Mammary epithelial cell (primary cell): ENCODE measurements at regions not wholly inside any gene's neighbourhood (a gene's known extent, or its start where the extent isn't known, plus 50 kb on each side); places are given as distances from the start of the nearest gene placed in this dataset.

Source experiments
- EZH2 ChIP-seq: IDR thresholded peaks from 2 replicates; pipeline ENCODE4 v1.6.1; 2012; ENCODE audit warnings: low read length, inconsistent platforms, borderline replicate concordance
- TF ChIP-seq, protein P1 (sequence below), 2 donors: IDR thresholded peaks in 1 of 2; conservative IDR thresholded peaks in 1 of 2; 2 replicates each; pipeline ENCODE4 v1.5.1; 2011 to 2012; ENCODE audit warnings: inconsistent platforms in 2 of 2, low read length in 2 of 2, mild to moderate bottlenecking in 2 of 2, control low read depth in 1 of 2, low read depth in 1 of 2; ENCODE audit not compliant: insufficient read depth in 1 of 2; ENCODE audit errors: extremely low read depth in 1 of 2

DNA sequence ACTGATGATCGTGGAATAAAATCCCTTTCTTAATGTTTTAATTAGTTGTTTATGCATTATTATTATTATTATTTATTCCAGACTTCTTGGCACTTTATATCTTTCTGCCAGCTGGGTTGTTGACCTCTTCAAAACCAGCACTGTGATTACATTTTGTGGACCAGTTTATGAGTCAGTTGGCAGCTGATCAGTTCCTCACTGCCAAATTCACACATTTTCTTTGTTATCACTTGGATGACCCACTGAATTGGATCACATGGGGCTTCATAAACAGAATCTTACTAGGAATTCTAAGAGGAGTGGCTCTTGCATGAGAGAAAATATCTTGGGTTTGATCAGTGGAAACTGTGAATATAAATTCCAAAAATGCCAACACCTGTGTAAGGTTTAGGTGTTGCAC, 321.8 kb upstream of the SPRED2 start:
- TF ChIP-seq, protein P1, sequence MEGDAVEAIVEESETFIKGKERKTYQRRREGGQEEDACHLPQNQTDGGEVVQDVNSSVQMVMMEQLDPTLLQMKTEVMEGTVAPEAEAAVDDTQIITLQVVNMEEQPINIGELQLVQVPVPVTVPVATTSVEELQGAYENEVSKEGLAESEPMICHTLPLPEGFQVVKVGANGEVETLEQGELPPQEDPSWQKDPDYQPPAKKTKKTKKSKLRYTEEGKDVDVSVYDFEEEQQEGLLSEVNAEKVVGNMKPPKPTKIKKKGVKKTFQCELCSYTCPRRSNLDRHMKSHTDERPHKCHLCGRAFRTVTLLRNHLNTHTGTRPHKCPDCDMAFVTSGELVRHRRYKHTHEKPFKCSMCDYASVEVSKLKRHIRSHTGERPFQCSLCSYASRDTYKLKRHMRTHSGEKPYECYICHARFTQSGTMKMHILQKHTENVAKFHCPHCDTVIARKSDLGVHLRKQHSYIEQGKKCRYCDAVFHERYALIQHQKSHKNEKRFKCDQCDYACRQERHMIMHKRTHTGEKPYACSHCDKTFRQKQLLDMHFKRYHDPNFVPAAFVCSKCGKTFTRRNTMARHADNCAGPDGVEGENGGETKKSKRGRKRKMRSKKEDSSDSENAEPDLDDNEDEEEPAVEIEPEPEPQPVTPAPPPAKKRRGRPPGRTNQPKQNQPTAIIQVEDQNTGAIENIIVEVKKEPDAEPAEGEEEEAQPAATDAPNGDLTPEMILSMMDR (conservative IDR thresholded peaks at IDR 0.05 in 1 of 2, IDR thresholded peaks at IDR 0.05 in 1 of 2; ENCODE audit: extremely low read depth in 1 of 2, insufficient read depth in 1 of 2, low read depth in 1 of 2, low read length in 2 of 2): no peak
- no peak for TF ChIP-seq EZH2
